ENCODE measurements at regions not wholly inside any gene's neighbourhood (a gene's known extent, or its start where the extent isn't known, plus 50 kb on each side); places are given as distances from the start of the nearest gene placed in this dataset.

DNA sequence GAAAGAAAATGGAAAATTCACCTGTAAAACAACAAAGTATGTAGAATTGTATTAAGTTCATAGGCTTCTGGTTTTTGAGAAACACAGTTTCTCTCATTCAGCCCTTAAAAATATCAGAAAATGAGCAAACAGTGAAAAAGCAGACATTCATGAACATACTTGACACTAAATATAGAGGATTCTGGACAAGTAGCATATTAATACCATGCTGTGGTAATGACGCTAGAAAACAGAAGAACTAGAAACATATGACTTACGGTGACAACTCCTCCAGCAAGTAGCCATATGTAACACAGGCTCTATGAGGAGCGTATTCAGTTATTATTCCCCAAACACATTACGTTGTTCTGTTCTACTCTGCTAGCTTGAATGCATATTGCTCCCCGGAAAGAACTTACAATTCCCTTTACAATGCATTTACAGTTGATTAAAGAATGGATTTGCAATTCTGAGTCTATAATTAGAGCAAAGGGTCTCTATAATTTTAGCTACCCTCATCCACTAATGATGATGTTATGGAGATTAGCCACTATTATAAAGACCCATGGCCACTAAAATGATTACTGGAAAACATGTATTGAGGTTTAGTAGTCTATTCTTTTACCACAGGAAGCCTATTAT lies 672.1 kb downstream of the EFNB2 start:
- no peak for TF ChIP-seq POLR2A (IDR thresholded peaks at IDR 0.05; ENCODE audit: low read depth, low read length)
- no peak for TF ChIP-seq TAF1 (IDR thresholded peaks at IDR 0.05; ENCODE audit: borderline replicate concordance, low read depth, low read length)
- no peak for TF ChIP-seq POLR2AphosphoS5 (IDR thresholded peaks at IDR 0.05; ENCODE audit: low read depth, low read length)

All from GM12892 (cell line).